NCI-H345 treated with DMSO at 0.1 percent for 48 hours (cell line): ENCODE measurements at regions not wholly inside any gene's neighbourhood (a gene's known extent, or its start where the extent isn't known, plus 50 kb on each side); places are given as distances from the start of the nearest gene placed in this dataset.

Experiments
- DNase-seq: peaks from one replicate; lab custom pipeline; 2025; ENCODE audit not compliant: unreplicated experiment; lab: John Stamatoyannopoulos, UW

DNA sequence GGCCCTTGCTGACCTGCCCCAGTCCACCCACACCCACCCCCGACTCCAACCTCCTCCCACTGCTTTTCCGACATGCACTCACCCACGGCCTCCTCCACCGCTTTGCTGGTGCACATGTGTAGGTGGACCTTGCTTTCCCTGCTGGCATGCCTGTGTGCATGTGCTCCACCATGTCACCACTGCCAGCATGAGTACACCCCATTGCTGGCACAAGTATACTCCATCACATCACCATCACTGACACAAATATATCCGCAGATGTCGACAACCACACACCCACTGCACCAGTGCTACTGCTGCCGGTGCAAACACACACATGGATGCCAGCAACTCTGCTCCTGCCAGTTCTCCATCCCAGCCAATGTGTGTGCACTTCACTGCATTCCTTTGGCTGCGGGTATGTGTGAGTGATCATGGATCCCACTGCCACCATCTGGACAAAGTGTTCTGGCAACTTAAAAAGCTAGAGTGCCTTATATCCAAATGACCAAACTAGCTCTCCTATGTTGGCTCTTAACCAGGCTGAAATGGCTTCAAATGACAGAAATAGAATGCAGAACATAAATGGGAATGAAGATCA, 1072.3 kb downstream of the RAPGEF2 start:
- no peak for DNase-seq

DNA sequence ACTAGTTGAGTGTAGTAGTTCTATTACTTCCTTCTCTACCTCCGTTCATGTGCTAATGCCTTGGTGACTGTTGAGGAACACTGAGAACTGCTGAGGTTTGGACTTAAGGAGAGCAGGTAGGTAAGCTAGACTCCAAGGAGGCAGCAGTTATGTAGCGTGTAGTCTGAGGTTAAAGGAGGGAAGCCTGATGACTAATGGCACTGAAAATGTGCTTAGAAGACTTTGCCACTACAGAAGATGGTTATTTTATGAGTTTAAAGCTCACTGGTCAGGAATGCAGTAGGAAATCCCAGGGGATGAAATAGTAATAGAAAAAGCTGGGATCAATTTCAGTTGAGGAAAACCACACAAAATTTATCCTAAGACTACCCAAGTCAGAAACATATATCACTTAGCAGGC, 1077.3 kb downstream of the RAPGEF2 start:
- DNase-seq, result no peak

DNA sequence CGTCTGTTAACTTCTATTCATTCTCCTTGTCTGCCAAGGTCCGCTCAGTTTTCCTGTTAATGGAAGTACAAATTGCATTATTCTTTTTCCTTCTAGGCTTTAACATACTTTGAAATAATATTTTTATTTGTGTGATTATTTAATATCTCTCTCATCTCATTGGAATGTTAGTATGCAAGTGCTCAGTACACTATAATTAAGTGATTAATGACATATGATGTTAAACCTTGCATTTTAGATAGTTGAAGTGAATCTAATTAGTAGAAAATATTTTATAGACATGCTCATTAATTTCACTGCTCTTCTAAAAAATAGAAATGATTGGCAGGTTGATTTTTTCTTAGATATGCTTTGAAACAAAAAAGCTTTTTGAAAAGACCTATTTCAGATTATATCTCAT, 1079.8 kb downstream of the RAPGEF2 start:
- DNase-seq, result no peak

DNA sequence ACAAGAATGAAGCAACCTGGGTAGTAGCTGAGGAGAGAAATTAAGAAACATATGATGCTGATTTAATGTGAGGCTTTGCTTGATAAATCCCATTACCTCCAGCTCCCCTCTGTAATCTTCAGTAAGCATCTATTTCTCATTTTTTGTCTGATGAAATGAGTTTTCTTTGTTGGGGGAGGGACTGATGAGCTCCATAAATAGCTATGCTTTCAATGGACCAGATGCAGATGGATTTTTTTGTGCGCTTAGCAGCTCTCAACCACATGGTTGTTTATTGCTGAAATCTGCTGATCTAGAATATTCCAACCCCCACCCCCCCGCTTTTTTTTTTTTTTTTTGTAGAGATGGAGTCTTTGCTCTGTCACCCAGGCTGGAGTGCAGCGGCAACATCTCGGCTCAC, 1082.0 kb downstream of the RAPGEF2 start:
- DNase-seq, result no peak

DNA sequence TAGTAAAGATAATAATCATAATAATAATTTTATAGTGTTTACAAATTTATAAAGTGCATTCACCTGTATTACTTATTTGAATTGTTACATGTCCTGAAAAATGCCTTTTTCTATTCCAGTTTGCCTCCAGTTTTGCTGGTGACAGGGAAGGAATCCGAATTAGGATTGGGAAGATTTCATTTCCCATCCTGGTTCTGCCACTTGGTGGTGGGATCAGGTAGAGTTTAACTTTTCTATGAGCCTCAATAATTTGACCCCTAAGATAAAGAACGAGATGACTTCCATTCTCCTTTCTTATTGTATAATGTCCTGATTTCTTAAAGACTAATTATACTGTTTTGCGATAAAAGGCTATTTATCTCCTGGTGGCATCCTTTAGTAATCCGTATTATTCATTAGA, 1090.9 kb downstream of the RAPGEF2 start:
- no peak for DNase-seq

DNA sequence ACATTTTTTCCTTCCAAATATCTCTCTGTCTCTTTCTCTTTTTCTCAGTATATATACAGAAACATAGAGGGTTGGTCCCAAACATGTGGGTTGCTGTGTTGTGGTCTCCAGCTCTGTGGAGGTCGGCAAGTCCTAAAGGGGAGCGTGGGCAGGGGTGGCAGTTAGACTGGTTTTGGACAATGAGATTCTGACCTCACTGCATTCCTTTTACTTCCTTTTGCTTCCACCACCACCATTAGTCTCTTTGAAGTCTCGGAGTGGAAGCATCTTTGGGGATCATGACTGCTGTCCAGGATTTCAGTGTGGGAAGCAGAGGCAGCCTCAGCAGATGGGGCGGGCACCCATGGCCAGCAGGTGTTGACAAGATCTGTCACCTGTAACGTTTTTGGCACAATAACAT, 1091.8 kb downstream of the RAPGEF2 start:
- DNase-seq, result no peak

DNA sequence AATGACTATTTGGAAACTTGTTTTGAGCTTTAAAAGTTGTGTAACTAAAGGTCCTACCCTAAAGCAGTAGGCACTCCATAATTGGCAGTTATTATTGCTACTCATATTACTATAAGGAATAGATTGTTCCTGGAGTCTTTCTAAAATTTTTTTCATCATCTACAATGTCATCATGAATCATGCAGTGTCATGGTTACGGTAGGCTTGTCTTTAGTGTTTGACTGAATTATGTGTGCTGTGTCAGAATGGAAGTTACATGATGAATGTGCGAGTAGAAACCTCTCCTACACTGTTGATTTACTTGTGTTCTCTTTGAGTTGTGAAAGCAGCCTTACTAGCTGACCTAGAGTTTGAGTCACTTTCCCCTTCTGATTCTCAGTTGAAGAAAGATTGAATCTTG, 1099.9 kb downstream of the RAPGEF2 start:
- DNase-seq, result no peak

DNA sequence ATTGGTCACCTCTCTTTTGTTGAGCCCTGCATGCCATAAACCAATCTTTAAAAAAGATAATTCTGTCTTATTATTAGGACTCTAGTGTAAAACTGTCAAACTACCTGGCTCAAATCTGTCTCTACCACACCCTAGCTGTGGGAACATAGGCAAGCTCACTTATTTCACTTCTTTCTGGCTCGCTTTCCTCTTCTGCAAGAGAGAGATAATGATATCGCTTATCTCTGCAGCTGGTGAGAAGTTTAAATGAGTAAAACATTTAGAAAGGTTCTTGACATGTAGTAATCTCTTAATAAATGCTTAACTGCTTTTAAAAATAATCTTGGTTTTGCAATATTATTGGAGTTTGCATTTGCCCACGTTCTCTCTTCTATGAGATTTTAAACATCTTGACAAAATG, 1109.2 kb downstream of the RAPGEF2 start:
- DNase-seq, result no peak

DNA sequence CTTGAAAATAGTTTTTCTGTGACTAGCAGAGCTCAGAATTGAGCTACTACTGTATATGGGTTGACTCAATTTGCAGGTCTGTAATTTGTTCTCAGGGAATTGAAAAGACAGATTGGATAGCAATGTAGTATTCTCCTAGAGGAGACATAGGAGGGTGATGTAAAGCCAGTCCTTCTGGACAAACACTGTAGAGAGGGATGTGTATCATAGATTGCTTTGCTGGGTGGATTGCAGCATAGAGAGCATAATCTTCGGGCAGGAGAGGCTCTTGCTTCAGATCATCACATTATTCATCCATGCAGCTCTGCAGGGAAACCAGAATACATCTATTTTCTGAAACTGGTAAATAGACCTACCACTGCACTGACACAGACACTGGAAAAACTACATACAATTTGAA, 1110.5 kb downstream of the RAPGEF2 start:
- DNase-seq, result no peak

DNA sequence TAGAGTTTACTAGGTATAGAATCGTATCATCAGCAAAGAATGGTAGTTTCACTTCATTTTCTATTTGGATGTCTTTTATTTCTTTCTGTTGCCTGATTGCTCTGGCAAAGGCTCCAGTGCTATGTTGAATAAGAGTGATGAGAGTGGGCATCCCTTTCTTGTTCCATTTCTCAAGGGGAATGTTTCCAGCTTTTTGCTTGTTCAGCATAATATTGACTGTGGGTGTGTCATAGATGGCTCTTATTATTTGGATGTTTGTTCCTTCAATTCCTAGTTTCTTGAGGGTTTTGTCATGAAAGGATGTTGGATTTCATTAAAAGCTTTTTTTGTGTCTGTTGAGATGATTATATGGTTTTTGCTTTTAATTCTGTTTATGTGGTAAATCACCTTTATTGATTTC, 1114.5 kb downstream of the RAPGEF2 start:
- no peak for DNase-seq

DNA sequence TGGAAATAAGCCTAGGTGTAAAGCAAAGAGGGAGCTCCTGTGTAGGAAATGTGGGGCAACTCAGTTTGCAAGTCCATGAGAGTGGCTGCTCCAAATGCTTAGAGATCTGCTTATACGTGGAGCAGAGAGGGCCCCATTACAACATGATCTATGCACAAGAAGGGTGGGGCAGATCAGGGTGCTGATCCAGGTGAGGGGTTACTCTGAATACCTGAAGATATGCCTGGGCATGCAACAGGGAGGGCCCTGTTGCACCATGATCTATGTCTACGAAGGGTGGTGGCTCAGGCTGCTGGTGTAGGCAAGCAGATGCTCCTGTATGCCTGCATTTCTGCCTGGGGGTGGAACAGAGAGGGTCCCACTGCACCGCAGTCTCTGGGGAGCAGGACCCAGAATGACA, 1121.2 kb downstream of the RAPGEF2 start:
- no peak for DNase-seq

DNA sequence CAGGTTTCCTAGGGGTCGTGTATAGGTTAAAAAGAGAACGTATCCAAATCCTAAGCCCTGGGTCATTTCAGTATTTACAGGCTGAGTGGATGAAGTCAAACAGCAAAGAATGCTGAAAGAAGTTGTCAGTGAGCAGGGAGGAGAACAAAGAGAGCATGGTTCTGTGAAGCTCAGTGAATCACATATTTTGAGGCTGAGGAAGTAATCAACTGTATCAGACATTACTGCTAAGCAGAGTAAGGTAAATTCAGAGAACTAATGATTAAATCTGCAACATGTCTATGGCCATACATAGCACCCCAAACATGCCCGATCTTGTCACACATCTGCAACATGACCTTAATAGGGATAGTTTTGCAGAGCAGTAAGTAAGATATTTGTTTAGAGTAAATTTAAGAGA, 1130.3 kb downstream of the RAPGEF2 start:
- no peak for DNase-seq

DNA sequence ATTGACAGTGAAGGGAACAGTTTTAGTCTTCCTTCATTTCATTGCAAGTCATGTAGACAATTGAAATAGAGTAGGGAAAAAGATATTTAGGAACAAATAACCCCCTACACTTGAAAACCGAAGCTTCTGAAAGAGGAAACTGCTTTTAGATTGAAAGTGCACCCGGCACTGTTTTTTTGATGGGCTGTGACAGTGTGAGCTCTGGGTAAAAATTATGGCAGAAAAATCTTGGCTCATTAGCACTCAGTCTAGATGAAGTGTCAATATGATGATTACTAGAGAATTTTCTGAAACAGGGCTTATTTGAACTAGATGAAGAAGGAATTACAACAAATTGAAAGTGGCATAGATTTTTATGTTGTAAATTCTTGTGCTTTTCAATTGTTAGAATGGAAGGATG, 1132.4 kb downstream of the RAPGEF2 start:
- no peak for DNase-seq

DNA sequence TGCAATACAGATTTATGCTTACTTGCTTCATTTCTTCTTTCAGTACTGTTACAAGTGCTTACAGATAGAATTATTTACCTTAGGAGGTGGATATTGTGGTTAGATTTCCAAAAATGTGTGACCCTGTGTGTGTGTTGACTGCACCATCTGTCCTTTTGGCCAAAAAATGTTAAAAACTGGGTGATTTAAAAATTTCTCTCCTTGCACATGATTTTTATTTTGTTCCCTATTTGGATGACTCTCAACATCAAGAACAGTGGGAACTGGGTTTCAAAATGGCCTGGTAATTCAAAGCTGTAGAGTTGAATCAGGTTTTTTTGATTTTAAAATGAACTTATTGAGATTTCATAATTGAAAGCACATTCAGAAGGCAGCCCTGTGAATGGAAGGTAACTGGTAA, 1132.9 kb downstream of the RAPGEF2 start:
- DNase-seq, result no peak

DNA sequence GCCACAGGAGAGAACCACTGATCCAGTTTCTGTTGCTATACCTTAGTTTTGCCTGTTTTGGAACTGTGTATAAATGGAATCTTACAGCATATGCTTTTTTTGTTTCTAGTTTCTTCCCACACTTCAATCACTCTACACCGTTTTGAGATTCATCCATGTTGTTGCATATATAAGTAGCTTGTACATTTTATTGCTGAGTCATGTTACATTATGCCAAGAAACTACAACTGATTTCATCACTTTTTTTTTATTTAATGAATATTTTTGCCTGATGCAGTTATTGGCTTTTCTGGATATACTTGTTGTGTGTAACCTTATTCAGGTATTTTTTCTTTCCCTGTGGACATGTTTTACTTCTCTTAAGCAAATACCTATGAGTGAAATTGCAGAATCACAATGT, 1135.9 kb downstream of the RAPGEF2 start:
- DNase-seq, result no peak

DNA sequence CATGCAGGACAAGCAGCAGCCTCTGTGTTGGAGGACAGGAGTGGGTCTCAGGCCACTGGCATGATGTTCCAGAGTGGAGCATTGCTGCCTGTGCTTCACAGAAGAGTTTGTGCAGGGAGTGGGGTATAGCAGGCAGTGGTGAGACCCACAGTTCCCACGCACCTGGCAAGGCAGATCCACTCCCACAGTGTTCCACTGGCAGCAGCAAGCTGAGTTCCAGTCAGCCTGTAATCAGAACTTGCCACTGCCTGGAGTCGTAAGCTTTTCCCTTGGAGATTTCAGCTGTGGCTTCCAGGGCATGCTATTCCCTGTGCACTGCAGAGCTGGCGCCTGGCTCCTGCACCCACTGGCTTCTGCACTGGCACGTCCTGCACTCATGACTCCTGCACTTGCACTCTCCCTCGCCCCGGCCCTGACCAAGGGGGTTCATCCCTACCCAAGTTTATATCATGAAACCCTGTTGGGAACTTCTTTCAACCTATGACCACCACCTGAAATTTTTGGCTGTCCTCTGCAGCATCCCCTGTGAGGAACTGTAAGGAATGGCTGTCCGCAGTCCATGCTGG, 1144.3 kb downstream of the RAPGEF2 start:
- no peak for DNase-seq

DNA sequence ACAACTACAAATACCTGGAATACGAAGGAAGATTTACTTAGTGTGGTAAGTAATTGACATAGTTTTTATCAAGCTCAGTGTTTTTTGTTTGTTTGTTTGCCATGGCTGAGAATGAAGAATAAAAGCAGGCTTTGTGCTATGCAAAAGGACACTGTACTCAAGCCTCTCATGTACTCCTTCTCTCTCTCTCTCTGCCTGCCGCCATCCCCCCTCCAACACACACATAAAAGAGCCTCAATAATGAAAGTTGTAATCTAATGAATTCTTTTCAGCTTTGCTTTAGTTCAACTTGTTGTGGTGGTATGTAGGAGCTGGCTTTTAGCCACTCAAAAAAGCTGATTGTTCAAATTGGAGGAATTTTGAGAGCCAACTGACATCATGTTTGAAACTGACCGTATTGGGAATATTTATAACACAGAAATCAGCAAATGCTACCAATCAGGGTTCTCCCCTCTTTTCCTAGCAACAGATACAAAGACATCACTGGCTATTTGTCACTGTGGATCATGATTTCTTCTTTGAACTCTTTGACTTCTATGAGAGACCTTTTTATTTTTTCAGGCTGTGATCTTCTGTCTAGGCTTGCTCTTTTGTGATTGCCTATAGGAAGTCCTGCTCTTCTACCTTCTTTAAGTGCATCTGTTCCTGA, 1148.8 kb downstream of the RAPGEF2 start:
- no peak for DNase-seq

DNA sequence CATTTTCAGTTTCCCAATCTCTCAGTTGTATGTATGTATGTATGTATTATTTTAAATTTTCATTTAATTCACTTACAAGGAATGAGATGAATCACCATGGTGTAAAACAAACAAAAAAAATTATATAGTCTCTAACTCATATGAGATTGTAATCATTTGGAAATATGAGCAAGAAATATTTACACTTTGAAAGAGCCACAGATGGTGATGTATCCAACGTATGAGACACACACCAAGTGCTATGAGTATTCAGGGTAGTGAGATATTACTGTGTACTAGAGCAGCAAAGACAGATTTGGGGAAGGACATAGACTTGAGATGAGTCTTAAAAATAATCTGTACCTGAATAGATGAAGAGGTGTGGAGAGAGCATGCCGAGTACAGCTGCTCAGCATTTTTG, 1154.4 kb downstream of the RAPGEF2 start:
- no peak for DNase-seq

DNA sequence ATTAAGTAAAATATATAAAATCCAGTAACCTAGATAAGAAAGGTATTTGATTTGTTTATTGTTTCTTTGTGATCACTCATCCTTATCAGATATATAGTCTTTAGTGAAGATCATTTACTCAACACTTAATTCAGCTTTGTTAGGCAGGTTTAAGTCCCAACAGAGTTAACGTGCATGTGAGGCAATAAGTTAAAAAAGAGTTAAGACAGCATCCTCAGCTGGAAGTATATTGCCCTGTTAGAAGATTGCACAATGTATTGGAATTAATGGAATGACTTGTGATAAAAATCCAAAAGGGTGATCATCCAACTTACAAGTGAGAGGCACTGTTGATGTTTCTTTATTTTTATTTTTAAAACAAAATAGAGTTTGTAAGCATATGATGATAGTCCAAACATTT, 1162.1 kb downstream of the RAPGEF2 start:
- no peak for DNase-seq

DNA sequence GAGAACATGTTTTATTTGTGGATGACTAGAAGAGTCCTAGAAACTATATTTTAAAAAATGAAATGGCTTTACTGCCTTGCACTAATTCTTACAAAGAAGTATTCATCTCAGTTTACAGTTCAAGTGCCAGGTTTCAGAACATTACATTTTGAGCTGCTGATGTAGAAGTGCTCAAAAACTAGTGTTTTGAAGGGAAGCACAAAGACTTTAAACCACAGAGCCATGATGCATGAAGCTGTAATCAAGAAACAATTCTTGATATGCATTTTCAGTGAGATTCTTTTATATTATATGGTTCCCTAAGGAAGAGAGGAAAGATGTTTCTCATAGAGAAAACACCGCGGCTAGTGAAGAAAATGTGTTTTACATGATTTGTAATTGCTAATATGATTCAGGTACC, 1163.0 kb downstream of the RAPGEF2 start:
- DNase-seq, result no peak

DNA sequence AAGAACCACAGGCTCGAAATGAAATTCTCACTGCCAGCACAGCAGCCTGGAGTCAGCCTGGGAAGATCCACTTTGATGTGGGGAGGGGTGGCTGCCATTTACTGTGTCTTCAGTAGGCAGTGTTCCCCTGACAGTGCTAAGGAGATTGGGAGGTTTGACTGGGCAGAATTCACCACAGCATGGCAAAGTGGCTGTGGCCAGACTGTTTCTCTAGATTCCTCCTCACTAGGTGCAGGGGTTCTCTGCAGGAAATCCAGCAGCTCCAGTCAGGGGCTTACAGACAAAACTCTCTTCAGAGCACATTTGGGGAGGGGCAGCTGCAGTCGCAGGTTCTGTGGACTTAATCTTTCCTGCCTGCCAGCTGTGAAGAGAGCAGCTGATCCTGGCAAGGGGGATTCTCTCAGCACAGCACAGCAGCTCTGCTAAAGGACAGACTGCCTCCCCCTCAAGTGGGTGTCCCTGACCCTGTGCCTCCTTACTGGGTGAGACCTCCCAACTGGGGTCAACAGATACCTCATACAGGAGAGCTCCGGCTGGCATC, 1174.0 kb downstream of the RAPGEF2 start:
- no peak for DNase-seq

DNA sequence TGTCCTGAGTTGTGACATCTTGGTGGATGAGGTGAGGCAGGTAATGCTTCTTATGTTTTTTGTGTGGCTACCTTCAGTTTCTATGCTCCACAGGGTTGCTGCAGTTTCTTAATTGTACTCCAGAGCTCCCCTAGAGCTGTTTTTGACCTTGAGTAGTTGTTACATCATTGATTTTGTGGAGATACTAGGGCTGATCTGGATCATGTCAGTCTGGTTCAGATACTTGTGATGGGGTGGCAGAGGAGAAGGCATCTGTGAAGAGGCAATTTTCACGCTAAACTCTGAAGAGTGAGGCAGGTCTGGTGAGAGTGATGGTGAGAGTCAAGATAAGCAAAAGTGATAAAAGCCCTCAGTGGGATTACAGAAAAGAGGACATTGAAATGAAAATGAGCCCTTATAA, 1180.2 kb downstream of the RAPGEF2 start:
- no peak for DNase-seq

DNA sequence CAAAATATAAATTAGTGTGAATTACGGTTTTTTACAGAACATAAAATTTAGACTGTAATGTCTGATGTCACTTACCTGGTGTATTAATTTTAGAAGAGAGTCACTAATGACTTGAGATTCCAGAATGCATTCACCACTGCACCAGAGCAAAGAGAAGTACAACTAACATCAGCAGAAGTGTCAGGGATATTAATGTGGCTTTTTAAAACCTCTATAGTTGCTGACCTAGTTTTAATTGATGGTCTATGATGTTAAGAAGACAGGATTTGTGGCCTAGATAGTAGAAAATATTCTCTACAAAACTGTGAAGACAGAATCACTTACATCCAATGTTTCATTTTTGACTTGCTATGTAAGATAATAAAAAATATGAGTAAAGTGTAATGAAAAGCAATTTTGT, 1181.6 kb downstream of the RAPGEF2 start:
- no peak for DNase-seq
